ENCODE measurements at regions not wholly inside any gene's neighbourhood (a gene's known extent, or its start where the extent isn't known, plus 50 kb on each side); places are given as distances from the start of the nearest gene placed in this dataset.

DNA sequence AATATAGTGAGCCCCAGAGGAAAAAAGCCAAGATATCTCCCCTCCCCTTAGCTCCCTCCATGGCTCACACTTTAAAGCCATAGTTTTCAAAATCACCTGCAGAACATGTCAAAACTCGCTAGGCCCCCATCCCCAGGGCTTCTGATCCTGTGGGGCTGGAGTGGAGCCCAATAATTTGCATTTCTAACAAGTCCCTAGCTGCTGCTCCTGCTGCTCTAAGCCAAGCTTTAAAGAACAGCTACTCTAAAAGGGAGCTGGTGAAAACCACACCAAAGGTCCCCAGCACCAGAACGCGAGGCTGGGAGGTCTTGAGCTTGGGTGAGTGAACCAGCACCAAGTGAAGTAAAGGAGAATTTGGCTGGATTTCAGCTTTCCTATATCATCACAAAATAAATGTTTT, 237.1 kb downstream of the ZNF674 start:
- Histone ChIP-seq H3K27me3 (no peaks in the 10 kb centered on the region), H3K27ac (no peak overlapping the region), H3K4me1 (no peaks in the 10 kb centered on the region), H3K4me3 (no peak overlapping the region), H3K9me3 (no peaks in the 10 kb centered on the region), H3K36me3 (no peaks in the 10 kb centered on the region)
- TF ChIP-seq, protein P1, sequence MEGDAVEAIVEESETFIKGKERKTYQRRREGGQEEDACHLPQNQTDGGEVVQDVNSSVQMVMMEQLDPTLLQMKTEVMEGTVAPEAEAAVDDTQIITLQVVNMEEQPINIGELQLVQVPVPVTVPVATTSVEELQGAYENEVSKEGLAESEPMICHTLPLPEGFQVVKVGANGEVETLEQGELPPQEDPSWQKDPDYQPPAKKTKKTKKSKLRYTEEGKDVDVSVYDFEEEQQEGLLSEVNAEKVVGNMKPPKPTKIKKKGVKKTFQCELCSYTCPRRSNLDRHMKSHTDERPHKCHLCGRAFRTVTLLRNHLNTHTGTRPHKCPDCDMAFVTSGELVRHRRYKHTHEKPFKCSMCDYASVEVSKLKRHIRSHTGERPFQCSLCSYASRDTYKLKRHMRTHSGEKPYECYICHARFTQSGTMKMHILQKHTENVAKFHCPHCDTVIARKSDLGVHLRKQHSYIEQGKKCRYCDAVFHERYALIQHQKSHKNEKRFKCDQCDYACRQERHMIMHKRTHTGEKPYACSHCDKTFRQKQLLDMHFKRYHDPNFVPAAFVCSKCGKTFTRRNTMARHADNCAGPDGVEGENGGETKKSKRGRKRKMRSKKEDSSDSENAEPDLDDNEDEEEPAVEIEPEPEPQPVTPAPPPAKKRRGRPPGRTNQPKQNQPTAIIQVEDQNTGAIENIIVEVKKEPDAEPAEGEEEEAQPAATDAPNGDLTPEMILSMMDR (IDR thresholded peaks at IDR 0.05), result no peak
- TF ChIP-seq POLR2A (IDR thresholded peaks at IDR 0.05), result no peak
- 24% methylated on average over 3 of the region's 3 CpGs for WGBS (ENCODE audit: insufficient coverage, low coverage, low lambda C conversion rate, missing lambda C conversion rate)
- ATAC-seq (no peak), DNase-seq (no peak)
- intact Hi-C loops (cut with DNase I), result no loop called here

DNA sequence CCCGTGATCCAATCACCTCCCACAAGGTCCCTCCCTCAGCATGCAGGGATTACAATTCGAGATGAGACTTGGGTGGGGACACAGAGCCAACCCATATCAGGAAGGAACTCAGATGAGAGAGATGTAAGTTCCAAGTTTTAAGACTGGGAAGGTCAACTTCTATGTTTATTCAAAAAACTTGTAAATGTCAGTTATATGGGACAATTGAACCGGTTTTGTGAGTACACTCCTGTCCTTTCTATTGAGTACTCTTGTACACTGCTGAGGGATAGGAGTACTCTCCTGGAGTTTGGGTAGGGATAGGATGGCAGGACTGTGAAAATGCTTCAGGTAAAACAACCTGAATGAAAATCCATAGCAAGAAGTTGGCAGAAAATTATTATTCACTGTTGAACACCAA, 239.1 kb downstream of the ZNF674 start:
- no peak overlapping the region for H3K27ac ChIP-seq
- DNase-seq (no peak), ATAC-seq (no peak)
- no peaks in the 10 kb centered on the region for H3K36me3 ChIP-seq
- H3K9me3 ChIP-seq, result no peaks in the 10 kb centered on the region
- H3K4me1 ChIP-seq, result no peaks in the 10 kb centered on the region
- intact Hi-C loops (cut with DNase I), result no loop called here
- TF ChIP-seq, protein P1 (IDR thresholded peaks at IDR 0.05), result no peak
- TF ChIP-seq POLR2A (IDR thresholded peaks at IDR 0.05), result no peak
- 46% methylated on average over 3 of the region's 3 CpGs for WGBS (ENCODE audit: insufficient coverage, low coverage, low lambda C conversion rate, missing lambda C conversion rate)
- no peaks in the 10 kb centered on the region for H3K27me3 ChIP-seq
- no peak overlapping the region for H3K4me3 ChIP-seq

DNA sequence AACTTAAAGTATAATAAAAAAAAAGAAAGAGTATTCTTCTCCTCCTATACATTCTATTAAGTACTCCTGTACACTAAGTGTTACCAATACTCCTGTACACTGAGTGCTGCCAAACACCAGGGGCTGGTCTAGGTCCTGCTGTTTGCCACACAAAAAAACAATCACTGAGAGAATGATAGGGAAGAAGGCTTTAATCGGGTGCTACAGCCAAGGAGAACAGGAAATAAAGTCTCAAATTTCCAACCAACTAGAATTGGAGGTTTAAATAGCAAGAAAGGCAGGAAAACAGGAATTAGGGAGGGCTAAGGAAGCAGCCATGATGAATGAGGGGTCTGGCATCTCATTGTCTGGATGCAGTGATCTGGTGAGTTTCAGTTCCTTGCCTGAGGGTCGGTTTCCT, 239.8 kb downstream of the ZNF674 start:
- H3K27me3 ChIP-seq, result no peaks in the 10 kb centered on the region
- no peak for ATAC-seq
- no peaks in the 10 kb centered on the region for H3K4me1 ChIP-seq
- no peak overlapping the region for H3K27ac ChIP-seq
- H3K9me3 ChIP-seq, result no peaks in the 10 kb centered on the region
- intact Hi-C loops (cut with DNase I), result no loop called here
- TF ChIP-seq, protein P1 (IDR thresholded peaks at IDR 0.05), result no peak
- no peak for TF ChIP-seq POLR2A (IDR thresholded peaks at IDR 0.05)
- no peak overlapping the region for H3K4me3 ChIP-seq
- no peaks in the 10 kb centered on the region for H3K36me3 ChIP-seq
- WGBS (ENCODE audit: insufficient coverage, low coverage, low lambda C conversion rate, missing lambda C conversion rate), result 59% methylated on average over 2 of the region's 2 CpGs
- no peak for DNase-seq

DNA sequence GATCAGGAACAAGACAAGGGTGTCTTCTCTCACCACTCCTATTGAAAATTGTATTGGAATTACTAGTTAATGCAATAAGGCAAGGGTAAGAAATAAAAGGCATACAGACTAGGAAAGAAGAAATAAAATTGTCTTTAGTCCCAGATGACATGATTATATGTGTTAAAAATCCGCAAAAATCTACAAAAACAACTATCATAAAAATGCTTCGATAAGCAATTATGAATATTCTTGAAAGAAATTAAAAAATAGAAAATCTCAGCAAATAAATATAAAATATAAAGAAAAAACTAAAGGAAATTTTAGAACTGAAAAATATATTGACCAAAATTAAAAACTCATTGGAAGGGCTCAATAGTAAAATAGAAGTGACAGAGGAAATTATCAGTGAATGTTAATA, 243.3 kb downstream of the ZNF674 start:
- intact Hi-C loops (cut with DNase I), result no loop called here
- H3K4me3 ChIP-seq, result no peak overlapping the region
- no peaks in the 10 kb centered on the region for H3K27me3 ChIP-seq
- H3K9me3 ChIP-seq, result no peaks in the 10 kb centered on the region
- 58% methylated on average over 2 of the region's 2 CpGs for WGBS (ENCODE audit: insufficient coverage, low coverage, low lambda C conversion rate, missing lambda C conversion rate)
- no peak overlapping the region for H3K27ac ChIP-seq
- no peaks in the 10 kb centered on the region for H3K4me1 ChIP-seq
- no peaks in the 10 kb centered on the region for H3K36me3 ChIP-seq
- DNase-seq (no peak), ATAC-seq (no peak)
- TF ChIP-seq POLR2A (IDR thresholded peaks at IDR 0.05), result no peak
- TF ChIP-seq, protein P1 (IDR thresholded peaks at IDR 0.05), result no peak

DNA sequence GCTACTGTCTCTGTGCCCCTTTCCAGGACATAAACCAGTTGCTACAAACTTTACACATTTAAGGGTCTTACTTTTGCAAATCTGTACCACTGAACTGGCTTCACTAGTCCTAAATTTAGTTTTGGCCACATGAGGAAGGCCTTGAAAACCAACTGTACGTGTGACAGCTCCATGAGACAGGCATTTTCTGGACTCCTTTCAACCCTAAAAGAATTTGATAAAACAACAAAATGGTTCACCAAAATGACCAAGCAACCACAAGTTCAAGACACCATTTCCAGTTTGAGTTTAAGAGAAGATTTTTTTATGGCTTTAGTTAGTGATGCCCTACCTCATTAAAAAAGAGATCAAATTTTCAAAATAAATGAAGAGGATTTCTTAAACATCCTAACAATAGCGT, 246.4 kb downstream of the ZNF674 start:
- DNase-seq, result no peak
- 56% methylated on average over 2 of the region's 2 CpGs for WGBS (ENCODE audit: insufficient coverage, low coverage, low lambda C conversion rate, missing lambda C conversion rate)
- intact Hi-C loops (cut with DNase I), result no loop called here
- Histone ChIP-seq H3K27ac (no peak overlapping the region), H3K27me3 (no peaks in the 10 kb centered on the region), H3K4me3 (no peak overlapping the region), H3K9me3 (no peaks in the 10 kb centered on the region), H3K4me1 (no peaks in the 10 kb centered on the region), H3K36me3 (no peaks in the 10 kb centered on the region)
- no peak for TF ChIP-seq POLR2A (IDR thresholded peaks at IDR 0.05)
- TF ChIP-seq, protein P1 (IDR thresholded peaks at IDR 0.05), result no peak
- no peak for ATAC-seq
